OCI-LY1 (cell line): ENCODE measurements at regions not wholly inside any gene's neighbourhood (a gene's known extent, or its start where the extent isn't known, plus 50 kb on each side); places are given as distances from the start of the nearest gene placed in this dataset.

Source experiments
- CTCF ChIP-seq: fragments of 200-600 bp; sonication (generic), shearing (Covaris generic); IDR thresholded peaks from 2 replicates; pipeline ENCODE4 v1.5.1; 2017; ENCODE audit warnings: mild to moderate bottlenecking, antibody characterized with exemption, low read length, moderate library complexity, mixed read lengths
- EZH2 ChIP-seq: fragments of 200-600 bp; sonication (generic), shearing (Covaris generic); IDR thresholded peaks from 2 replicates; pipeline ENCODE4 v1.8.0; 2017; ENCODE audit warnings: borderline replicate concordance, mixed run types, mild to moderate bottlenecking, antibody characterized with exemption, low read length, moderate library complexity, mixed read lengths

GRCh38 chr2:17065536-17065935, 399.9 kb upstream of the CYRIA start:
- no peak for TF ChIP-seq CTCF
- TF ChIP-seq EZH2 = no peak
